Adrenal gland (tissue), 9 donors: ENCODE measurements at regions not wholly inside any gene's neighbourhood (a gene's known extent, or its start where the extent isn't known, plus 50 kb on each side); places are given as distances from the start of the nearest gene placed in this dataset.

Source experiments
- DNase-seq, 7 donors: peaks; one replicate each; pipeline ENCODE4 v3.0.0-alpha.2; 2019 to 2020
- H3K27ac ChIP-seq, 5 donors: fragments of 200-600 bp; sonication (generic) in 4 of 5; 1 replicate in 3 of 5; 2 replicates in 2 of 5; pipeline versions ENCODE4 v1.5.1 to v1.8.0; 2016 to 2020; ENCODE audit warnings: mild to moderate bottlenecking in 1 of 5
- H3K27me3 ChIP-seq: fragments of 200-600 bp; 2 replicates; pipeline ENCODE4 v1.8.0; 2021
- H3K36me3 ChIP-seq, 2 donors: fragments of 200-600 bp; replicated peaks in 1 of 2; 1 replicate in 1 of 2; 2 replicates in 1 of 2; pipeline versions ENCODE4 v1.5.1 to v1.8.0; 2018 to 2022
- H3K4me1 ChIP-seq, 2 donors: fragments of 200-600 bp; replicated peaks in 1 of 2; 1 replicate in 1 of 2; 2 replicates in 1 of 2; pipeline versions ENCODE4 v1.5.1 to v1.8.0; 2018 to 2021
- H3K4me3 ChIP-seq, 4 donors: fragments of 200-600 bp; sonication (generic) in 3 of 4; one replicate each; pipeline ENCODE4 v1.5.1; 2016 to 2018
- H3K9me3 ChIP-seq, 3 donors: fragments of 200-600 bp; sonication (generic) in 1 of 3; replicated peaks in 1 of 3; 1 replicate in 2 of 3; 2 replicates in 1 of 3; pipeline versions ENCODE4 v1.5.1 to v1.8.0; 2016 to 2021
- CTCF ChIP-seq, 6 experiments: fragments of 450-650 bp in 4 of 6; fragments of 200-600 bp in 2 of 6; sonication (generic) in 1 of 6; IDR thresholded peaks; 1 replicate in 5 of 6; 2 replicates in 1 of 6; pipeline versions ENCODE4 v1.5.1 to v1.8.0; 2016 to 2021; ENCODE audit warnings: antibody characterized with exemption in 6 of 6, mild to moderate bottlenecking in 2 of 6, moderate library complexity in 1 of 6
- POLR2A ChIP-seq, 2 donors: fragments of 450-650 bp; IDR thresholded peaks; one replicate each; pipeline ENCODE4 v1.6.1; 2017; ENCODE audit warnings: antibody characterized with exemption in 2 of 2, mild to moderate bottlenecking in 2 of 2, moderate library complexity in 1 of 2
- whole genome bisulfite sequencing, 4 donors: extraction: QIAGEN DNeasy Blood & Tissue Kit in 2 of 4; methylation state at CpG; one replicate each; pipeline versions ENCODE4 v1.1.5 to v1.1.7; 2013 to 2017; 5-methylcytosine and 5-hydroxymethylcytosine counted together
- intact Hi-C, 2 donors: fragments of 100-400 bp; cut with DNase I; formaldehyde crosslinking; loops; one replicate each; pipeline versions ENCODE4 v1.14.1 to v1.15.0; 2022 to 2023
- donor health status: healthy with polysubstance abuse.
- donor health status: Bipolar disorder and iron deficiency.
- donor health status: DM: yes; HTN: yes; CAD: no.
- donor health status: DM: no; HTN: no; CAD: no.
- donor health status: DM: no; HTN: no; CAD: no.

GRCh38 chr5:124606543-124606942, 139.9 kb downstream of the ZNF608 start:
- no peaks in the 10 kb centered on the region for H3K27me3 ChIP-seq
- H3K4me1 ChIP-seq, result no peaks in the 10 kb centered on the region
- no peak for DNase-seq
- no peaks in the 10 kb centered on the region for H3K9me3 ChIP-seq
- no peak overlapping the region for H3K27ac ChIP-seq
- intact Hi-C loops, result loop anchor here in 1 of 2 donors (10.0 kb wide), 1 partner anchor 72 kb away; no protein-coding TSS in a partner anchor
- WGBS, 4 donors, result 92 to 98% (median 97%) methylated on average over 2 of the region's 2 CpGs
- H3K36me3 ChIP-seq, result no peaks in the 10 kb centered on the region
- no peak for TF ChIP-seq POLR2A (IDR thresholded peaks at IDR 0.05)
- no peak overlapping the region for H3K4me3 ChIP-seq

GRCh38 chr5:124606093-124606492, 140.3 kb downstream of the ZNF608 start:
- 87 to 94% (median 90%) methylated on average over 2 of the region's 2 CpGs for WGBS, 4 donors
- no peaks in the 10 kb centered on the region for H3K36me3 ChIP-seq
- TF ChIP-seq CTCF (IDR thresholded peaks at IDR 0.05), result no peak
- TF ChIP-seq POLR2A (IDR thresholded peaks at IDR 0.05), result no peak
- no peaks in the 10 kb centered on the region for H3K4me1 ChIP-seq
- no peak overlapping the region for H3K27ac ChIP-seq
- no peak for DNase-seq
- intact Hi-C loops, result loop anchor here in 1 of 2 donors (10.0 kb wide), 1 partner anchor 71 kb away; no protein-coding TSS in a partner anchor
- H3K27me3 ChIP-seq, result no peaks in the 10 kb centered on the region
- no peaks in the 10 kb centered on the region for H3K9me3 ChIP-seq
- no peak overlapping the region for H3K4me3 ChIP-seq

GRCh38 chr5:124605541-124605940, 140.9 kb downstream of the ZNF608 start:
- no peak overlapping the region for H3K4me3 ChIP-seq
- H3K27me3 ChIP-seq, result no peaks in the 10 kb centered on the region
- H3K36me3 ChIP-seq, result no peaks in the 10 kb centered on the region
- H3K27ac ChIP-seq, result no peak overlapping the region
- DNase-seq, result peak in 4 of 7 donors; percentile 10 to 60 (median 16)
- TF ChIP-seq POLR2A (IDR thresholded peaks at IDR 0.05) (no peak), CTCF (IDR thresholded peaks at IDR 0.05) (no peak)
- no peaks in the 10 kb centered on the region for H3K4me1 ChIP-seq
- 53 to 76% (median 72%) methylated on average over 3 to 4 of the region's 4 CpGs for WGBS, 4 donors
- intact Hi-C loops, result loop anchor here in 1 of 2 donors (10.0 kb wide), 1 partner anchor 71 kb away; no protein-coding TSS in a partner anchor
- no peaks in the 10 kb centered on the region for H3K9me3 ChIP-seq

- no peaks in the 10 kb centered on the region for H3K36me3 ChIP-seq
Observed at GRCh38 chr5:124604419-124604818, 142.0 kb downstream of the ZNF608 start.

GRCh38 chr5:124602925-124603650, 143.4 kb downstream of the ZNF608 start:
- no peak for DNase-seq
- no peak for TF ChIP-seq CTCF (IDR thresholded peaks at IDR 0.05)
- TF ChIP-seq POLR2A (IDR thresholded peaks at IDR 0.05), result no peak

More at GRCh38 chr5:124604419-124604818, 142.0 kb downstream of the ZNF608 start:
- DNase-seq, result no peak
- 44 to 52% (median 49%) methylated on average over 4 of the region's 4 CpGs for WGBS, 4 donors
- Histone ChIP-seq H3K27me3 (no peaks in the 10 kb centered on the region), H3K9me3 (no peaks in the 10 kb centered on the region), H3K27ac (no peak overlapping the region), H3K4me3 (no peak overlapping the region), H3K4me1 (peaks cover 0 to 1% of the 10 kb centered on the region in 2 donors)
- intact Hi-C loops, result loop anchor here in 1 of 2 donors (10.0 kb wide), 1 partner anchor 70 kb away; no protein-coding TSS in a partner anchor
- TF ChIP-seq POLR2A (IDR thresholded peaks at IDR 0.05), result no peak

More at GRCh38 chr5:124602925-124603650, 143.4 kb downstream of the ZNF608 start:
- Histone ChIP-seq H3K36me3 (no peaks in the 10 kb centered on the region), H3K4me1 (peaks cover 0 to 3% of the 10 kb centered on the region in 2 donors), H3K4me3 (no peak overlapping the region), H3K27ac (no peak overlapping the region), H3K27me3 (no peaks in the 10 kb centered on the region), H3K9me3 (no peaks in the 10 kb centered on the region)
- WGBS, 4 donors, result 91 to 96% (median 94%) methylated on average over 1 of the region's 1 CpG
- intact Hi-C loops, result loop anchor here in 1 of 2 donors (10.0 kb wide), 1 partner anchor 68 kb away; no protein-coding TSS in a partner anchor
